GM21390 (cell line): ENCODE measurements at regions not wholly inside any gene's neighbourhood (a gene's known extent, or its start where the extent isn't known, plus 50 kb on each side); places are given as distances from the start of the nearest gene placed in this dataset.
A peak's percentile ranks its signal among the peaks of the same experiment; 100 is the strongest.

Experiments
- ATAC-seq: cut with Tn5 transposase; IDR thresholded peaks from one replicate; pipeline ENCODE4 v1.9.1; 2021; ENCODE audit not compliant: unreplicated experiment

DNA sequence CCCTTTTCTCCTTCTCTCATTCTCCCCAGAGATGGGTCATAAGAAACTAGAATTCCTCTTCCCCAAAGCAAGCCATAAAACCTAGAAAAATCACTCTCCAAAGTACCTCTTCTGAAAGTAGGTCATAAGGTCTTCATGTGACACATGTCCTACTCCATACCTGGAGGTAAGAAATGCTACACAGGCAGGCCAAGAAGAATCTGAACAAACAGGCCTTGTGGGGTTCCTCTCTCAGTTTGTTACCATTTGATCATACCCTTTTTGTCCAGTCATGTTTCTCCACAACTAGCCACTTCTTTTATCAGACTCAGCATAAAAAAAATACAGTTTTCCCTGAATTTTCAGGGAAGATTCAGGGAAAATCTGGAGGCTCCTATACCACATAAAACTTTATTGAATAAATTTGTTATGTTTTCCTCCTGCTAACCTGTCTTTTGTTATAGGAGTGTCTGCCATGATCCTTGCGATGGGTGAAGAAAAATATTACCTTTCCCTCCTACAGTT is 134.4 kb upstream of the LMO4 start:
- no peak for ATAC-seq

DNA sequence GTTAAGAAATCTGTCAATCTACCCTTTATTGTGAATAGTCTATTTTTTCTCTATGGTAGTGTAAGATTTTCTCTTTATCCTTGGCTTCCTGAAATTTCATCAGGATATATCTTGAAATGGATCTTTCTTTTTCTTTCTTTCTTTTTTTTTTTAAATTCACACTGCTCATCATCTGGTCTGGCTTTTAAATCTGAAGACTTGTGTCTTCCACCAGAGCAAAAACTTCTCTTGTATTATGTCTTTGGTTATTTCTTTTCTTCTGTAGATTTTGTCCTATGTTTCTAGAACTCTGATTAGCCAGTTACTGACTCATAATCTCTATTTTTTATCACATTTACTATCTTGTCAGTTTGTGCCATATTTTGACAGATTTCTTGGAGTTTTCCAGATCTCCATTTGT is 133.8 kb upstream of the LMO4 start:
- no peak for ATAC-seq

DNA sequence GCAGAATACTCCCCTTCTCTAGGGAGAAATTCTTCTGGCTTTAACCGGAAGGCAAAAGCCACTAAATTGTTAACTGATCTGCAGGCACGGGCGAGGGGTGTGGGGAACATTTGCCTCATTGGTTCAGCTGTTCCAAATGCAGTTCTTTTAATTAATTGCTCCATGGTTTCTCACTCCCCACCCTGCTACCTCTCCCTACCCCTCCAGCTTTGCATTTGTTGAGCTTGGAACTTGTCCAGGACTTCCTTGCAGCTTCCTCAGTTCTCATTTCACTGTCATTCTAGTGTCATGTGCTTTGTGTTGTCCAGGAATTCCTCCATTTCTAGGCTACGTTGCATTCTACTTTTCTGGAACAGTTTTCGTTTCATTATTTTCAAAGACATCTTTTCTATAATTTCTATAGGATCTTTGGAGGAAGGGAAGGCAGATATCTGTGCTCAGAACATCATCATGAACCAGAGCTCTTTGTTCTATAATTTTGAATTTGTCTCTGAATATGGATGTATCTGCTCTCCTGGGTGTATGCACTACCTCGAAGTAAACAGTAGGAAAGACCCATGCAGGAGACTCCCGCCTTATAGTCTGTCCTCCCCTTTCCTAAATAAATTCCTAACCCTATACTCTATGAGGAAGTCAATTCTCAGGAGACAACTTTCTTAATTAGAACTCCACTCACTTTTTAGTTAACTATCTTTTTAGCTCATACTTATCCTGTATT is 132.4 kb upstream of the LMO4 start:
- ATAC-seq = no peak

DNA sequence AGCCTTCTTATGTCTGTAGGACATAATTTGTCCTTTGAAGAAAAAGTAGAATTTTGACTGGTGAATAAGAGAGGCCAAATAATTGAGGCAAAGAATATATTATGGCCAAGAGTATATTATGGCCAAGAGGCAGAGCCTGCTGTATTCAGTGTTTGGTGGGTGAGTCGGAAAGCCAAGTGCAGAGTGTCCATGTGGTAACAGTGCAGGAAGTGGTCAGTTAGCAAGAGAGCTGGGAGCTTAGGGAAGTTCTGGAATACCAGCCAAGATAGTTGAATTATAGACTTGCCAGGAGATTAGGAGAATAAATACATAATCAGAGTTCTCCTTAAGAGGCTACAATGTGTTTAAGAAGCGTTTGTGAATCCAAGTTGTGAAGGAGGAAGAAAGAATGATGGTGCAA is 131.5 kb upstream of the LMO4 start:
- no peak for ATAC-seq

DNA sequence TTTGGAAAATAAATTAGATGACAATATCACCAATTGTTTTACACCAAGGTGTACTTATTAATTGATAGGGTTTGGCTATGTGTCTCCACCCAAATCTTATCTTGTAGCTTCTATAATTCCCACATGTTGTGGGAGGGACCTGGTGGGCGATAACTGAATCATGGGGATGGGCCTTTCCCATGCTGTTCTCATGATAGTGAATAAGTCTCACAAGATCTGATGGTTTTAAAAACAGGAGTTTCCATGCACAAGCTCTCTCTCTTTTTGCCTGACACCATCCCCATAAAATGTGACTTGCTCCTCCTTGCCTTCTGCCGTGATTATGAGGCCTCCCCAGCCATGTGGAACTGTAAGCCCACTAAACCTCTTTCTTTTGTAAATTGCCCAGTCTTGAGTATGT is 131.0 kb upstream of the LMO4 start:
- ATAC-seq = no peak

DNA sequence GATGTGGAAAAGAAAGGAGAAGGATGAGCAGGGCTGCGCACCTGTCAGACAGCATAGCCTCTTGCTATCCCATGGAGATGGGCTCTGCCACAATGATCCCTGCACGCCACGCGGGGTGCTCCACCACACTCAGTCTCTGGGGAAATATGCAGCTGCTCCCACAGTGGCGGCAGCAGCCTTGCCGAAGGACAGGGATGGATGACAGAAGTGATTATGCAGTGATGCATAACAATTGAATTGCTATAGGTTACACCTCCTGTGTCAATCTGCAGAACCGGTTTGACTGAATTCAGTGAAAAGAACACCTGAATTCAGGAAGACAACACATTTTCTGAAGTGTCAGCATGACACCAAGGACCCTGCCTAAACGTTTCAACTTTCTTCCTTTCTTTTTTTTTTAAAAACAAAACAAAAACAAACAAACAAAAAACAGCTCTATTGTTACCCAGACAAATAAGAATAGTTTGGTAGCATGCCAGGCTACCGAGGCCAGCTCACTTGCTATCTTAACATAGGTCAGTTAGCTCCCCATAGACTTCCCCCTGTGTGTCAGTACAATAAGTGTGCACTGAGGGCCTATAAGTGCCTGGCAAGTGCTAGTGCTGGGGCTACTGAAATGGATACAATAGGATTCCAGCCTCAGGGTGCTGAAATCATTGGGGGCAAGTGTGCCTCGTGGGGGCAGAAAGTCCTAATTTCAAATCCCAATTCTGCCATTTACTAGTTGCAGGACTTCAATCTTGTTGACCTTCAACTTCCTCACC is 127.6 kb upstream of the LMO4 start:
- no peak for ATAC-seq

DNA sequence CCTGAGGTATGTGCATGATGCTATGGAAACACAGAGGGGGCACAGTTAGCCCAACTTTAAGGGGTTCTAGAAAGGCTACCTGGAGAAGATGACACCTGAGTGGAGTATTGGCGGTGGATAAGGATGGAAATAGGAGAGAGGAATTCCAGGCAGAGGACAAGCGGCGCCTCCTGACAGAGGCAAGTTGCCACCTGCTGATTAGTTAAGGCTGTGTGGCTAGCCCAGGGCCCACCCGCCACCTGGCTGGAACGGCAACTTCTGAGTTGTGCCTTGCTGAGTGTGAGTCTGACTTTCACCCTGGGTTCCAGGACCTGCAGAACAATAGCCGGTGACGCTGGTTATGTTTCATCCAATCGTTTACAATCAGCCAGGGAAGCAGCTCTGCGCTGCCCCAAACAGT is 126.9 kb upstream of the LMO4 start:
- ATAC-seq = no peak

DNA sequence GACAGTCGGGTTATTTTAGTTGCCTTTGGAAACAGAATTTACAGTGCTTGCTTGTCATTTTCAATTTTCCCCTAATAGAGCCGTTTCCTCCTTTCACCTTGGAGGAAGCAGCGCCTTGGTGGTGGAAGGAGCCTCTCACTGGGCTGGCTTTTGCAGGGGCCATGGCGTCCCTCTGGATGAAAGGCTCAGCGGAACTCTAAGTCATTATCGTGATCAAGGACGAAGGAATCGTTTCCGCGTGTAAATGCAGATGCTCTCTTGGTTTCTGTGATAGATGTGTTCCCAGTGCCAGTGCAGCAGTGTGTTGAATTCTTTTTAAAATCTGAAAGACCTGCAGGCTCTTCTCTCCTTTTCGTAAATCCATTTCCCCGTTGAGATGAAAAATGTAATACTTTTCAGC is 126.2 kb upstream of the LMO4 start:
- no peak for ATAC-seq

DNA sequence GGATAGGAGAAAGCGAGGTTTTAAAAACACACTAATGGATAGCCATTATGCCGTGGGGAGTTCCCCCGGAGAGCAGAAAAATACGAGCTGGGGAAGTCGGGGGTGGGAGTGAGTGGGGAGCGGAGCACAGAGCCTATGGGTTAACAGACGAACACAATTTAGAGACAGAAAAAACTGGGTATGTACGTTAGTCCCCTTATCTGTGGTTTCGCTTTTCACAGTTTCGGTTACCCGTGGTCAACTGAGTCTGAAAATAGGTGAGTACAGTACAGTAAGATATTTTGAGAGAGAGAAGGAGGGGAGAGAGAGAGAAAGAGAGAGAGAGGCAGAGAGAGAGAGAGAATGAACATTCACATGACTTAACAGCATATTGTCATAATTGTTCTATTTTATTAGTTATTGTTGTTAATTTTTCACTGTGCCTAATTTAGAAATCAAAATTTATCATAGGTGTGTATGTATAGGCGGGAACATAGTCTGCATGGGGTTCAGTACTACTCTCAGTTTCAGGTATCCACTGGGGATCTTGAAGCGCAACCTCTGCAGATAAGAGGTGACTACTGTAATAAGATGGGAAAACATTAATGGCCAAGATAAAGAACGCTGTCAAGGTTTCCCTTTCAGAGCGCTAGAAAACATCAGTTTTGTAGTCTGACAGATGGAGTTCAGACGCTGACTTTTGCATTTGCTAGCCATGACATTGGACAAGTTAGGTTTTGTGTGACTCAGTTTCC is 125.6 kb upstream of the LMO4 start:
- ATAC-seq = peak; percentile 99

DNA sequence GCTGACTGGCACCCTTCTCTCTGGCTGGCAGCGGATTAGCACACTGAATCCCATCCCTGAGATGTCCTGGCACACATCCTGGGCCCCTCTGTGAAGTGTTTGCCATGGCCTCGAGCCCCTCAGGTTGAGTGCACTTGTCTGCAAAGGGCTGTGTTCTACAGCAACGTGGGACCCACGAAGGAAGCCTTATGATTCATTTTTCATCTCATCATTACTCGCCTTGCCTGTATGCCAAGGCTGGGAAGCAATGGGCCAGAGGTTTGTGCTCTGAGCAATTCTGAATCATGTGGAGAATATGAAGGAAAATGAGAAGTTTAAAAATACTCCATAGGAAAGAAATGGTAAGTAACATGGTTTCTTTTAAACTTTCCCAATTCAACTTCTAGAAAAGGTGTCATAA is 124.8 kb upstream of the LMO4 start:
- no peak for ATAC-seq

DNA sequence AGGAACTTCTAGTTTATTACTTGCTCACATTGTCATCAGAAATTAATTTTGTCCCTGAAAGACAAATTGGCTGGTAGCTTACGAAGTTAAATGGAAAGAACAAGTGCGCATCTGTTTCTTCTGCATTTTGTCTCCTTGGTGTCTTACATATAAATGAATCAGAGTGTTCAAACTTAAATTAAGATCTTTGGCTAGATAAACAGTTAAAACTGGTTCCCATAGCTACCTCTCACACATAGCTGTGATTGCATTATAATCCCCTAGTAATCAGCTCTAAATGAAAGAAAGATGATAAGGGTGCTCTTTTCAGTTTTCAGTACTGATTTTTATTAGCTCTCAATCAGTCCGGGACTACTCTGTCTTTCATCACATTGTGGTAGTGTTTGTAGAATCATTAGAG is 124.2 kb upstream of the LMO4 start:
- ATAC-seq = no peak

DNA sequence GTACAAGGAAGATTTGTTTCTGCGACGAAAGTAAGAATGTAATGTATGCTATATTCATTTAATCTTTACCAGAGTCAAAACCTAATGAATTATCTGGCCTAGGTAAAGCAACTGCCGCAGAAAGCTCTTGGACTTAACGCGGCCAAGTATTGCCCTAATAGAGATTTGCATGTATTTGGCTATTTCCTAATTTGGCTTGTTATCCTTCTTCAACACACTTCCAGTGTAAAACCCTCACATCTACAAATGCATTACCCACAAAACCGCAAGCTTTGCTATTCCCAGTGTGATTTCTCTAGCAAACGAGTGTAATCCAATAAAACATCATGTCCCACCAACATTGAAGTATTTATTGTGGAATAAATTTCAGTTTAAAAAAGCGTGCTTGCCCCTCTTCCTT is 123.8 kb upstream of the LMO4 start:
- no peak for ATAC-seq

DNA sequence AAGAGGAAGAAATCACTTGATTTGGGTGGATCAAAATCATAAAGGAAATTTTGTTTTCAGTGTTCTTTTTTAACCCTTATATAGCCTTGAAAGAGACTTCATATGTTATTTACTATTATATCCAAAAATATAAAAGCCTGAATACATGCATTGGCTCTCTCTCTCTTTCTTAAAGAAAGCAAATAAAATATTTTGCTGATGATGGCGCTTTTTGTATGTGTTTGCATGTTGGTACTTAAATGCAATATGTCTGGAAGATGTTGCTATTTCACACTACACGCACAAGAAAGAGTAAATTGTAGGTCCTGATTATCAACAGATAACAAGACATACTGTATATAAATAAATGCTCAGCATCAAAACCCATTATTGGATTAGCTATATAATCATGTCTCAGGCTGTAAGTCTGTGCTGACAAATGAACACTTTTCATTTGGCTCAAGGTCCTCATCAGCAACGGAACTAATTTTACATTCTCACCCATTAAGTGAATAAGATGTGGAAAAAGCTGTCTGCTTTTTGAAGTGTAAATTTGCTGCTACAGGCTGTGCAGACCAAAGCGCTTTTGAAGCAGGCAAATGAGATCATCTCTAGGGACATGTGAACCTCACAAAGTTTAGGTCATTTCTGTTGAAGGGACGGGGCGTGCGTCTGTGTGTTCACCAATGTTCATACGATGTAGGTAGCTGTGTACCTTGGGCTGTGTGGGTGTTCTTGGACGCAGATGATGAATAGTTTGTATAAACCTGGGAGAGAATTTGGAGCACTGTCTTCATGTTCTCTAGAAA is 122.4 kb upstream of the LMO4 start:
- ATAC-seq = no peak

DNA sequence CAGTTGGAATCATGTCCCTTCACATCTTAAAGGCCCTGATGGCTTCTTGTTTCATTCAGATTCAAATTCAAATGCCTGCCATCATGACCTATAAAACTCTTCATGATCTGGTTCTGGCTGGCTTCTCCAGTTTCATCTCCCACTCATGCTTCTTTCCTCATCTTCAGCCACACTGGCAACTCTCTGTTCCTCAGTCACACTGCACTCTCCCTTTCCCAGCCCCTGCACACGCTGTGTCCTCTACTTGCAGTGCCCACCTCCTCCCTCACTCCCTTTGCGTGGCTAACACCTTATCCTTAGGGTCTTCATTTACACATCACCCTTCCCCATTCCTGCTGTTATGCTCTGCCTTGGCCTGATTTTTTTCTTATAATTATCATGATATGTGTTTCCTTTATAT is 120.6 kb upstream of the LMO4 start:
- no peak for ATAC-seq

DNA sequence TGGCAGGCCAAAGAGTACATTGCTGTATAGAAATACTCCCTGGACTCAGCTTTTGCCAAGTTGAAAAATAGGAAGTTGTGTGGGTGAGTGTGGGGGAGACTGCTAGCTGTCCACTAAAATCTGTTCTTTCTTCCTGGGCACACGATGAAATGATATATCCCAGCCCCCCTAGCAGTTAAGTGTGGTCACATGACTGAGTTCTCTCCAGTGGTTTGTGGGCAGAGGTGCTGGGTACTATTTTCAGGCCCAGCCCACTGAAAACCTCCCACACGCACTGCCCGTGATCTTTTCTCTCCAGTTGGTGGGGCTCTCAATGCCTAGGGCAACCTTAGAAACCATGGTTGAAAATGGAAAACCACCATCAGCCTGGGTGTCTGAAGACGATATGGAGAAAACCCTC is 119.7 kb upstream of the LMO4 start:
- ATAC-seq = no peak

DNA sequence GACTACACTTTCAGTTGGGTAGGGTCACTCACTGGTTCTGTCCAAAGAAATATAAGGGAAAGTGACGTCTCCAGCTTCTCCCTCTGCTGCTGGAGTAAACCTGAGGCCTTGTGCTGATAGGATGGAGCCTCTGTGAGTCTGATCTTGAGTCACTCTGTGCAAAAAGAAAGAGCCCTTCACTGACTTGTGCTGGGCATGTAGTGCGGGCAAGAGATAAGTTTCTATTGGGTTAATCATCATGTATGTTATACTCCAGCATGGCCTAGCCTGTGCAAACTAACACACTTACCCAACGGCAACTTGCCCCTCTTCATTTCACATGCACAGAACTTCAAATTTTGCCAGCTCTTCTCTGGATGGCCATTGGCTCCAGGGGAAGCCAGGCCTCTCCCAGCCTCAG is 118.5 kb upstream of the LMO4 start:
- ATAC-seq = no peak

DNA sequence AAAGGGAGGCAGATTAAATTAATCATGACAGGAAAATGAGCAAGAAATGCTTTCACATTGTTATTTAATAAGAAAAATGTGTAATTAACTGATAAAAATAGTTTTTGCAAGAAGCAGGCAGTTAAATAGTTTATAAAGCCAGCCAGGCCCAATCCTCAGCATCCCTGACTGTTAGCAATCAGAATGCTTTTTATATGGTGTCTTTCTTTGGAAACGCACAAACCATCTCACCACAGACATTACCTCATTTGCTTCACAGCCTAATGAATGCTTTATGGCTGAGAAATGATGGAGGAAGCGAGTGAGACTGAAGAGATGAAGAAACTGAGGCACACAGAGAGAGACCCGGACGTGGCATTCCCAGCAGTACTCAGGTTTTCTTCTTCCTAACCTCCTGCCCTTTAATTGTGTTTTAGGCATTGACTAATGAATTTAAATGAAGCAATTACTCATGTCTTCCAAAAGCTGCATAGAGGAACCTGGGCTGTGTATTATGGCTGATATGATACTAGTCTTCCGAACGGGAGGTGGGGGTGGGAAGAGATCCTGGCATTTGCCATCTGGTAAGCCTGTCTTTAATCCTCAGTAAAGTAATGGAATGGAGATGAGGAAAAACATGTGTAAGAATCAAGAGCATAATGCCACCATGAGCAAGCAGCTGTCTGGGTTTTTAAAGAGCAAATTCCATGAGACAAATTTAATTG is 116.1 kb upstream of the LMO4 start:
- ATAC-seq = no peak

DNA sequence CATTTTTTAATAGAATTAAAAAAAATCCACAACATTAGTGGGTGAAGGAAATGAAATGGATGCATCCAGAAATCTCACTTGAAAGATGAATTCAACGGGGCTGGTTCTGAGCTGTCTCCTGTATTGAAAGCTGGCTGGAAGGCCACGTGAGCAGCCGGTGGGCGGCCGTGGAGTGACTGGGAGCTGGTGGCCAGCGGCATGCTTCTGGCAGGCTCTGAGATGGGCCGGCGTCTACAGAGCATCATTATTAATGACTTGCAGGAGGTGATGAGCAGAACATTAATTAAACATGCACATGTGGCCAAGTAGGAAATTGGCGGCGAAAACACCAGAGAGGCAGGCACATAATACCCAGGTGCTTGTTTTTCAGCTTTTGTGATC is 115.6 kb upstream of the LMO4 start:
- no peak for ATAC-seq

DNA sequence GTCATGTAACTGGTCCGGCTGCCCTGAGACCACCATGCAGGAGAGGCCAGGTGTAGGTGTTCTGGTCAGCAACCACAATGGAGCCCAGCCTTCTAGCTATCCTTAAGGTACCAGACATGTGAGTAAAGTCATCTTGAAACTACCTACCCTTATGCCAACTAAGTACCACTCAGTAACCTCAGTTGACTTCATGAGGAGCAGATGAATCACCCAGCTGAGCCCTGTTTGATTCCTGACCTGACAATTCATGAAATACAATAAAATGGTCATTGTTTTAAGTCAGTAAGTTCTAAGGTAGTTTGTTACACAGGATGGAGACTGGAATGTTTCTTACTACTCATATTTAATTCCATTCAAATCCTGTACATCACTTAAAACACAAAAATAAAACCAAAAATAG is 113.1 kb upstream of the LMO4 start:
- no peak for ATAC-seq

DNA sequence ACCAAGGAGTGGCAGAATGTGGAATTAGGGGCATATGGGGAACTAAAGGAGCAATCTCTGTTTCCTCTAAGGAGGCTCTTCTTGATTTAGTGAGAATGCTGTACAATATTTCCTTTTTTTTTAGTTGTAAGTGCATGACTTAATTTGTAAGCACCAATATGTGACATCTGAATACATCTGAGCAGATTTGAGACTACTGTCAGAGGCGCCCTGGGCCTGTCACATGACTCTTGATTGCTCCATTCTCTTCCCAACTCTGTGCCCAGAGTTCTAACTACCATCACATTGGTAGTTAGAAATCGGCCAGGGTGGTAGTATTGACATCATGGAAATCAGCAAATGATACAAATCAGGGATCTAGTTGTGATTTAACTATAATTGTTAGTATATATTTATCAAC is 110.1 kb upstream of the LMO4 start:
- no peak for ATAC-seq

DNA sequence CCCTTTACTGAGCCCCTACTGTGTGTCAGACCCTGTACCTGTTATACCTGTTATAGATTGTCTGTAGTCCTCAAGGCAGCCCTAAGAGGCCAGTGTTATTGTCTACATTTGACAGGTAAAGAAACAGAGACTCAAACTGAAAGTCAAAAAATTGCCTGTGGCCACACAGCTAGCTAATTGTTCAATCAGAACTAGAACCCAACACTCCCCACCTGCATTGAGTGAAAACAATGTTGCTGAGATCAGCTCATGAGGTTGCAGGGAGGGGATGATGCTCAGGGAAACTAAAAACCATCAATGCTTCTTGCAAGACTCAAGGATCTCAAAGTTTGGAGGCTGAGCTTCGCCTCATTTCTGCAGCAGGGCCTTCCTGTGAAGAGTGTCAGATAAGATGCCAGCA is 109.5 kb upstream of the LMO4 start:
- no peak for ATAC-seq
